Neural cell (in vitro differentiated cells): ENCODE measurements at regions not wholly inside any gene's neighbourhood (a gene's known extent, or its start where the extent isn't known, plus 50 kb on each side); places are given as distances from the start of the nearest gene placed in this dataset.
"Not testable (repeated sequence)": the region's sequence is repeated elsewhere in the genome, so short reads cannot be mapped to it uniquely, and the experiment has no call there.

Experiments used
- H2AFZ ChIP-seq: fragments of 200-600, 300-800 bp; sonication (generic), shearing (Covaris generic); 2 replicates; pipeline ENCODE4 v1.6.0; 2014; ENCODE audit warnings: low read depth, mild to moderate bottlenecking, antibody characterized with exemption, low read length, moderate library complexity
- H3F3A ChIP-seq: fragments of 200-600 bp; shearing (Covaris generic); 2 replicates; pipeline ENCODE4 v1.6.1; 2016; ENCODE audit warnings: mild to moderate bottlenecking, moderate library complexity, mixed read lengths, antibody characterized with exemption, low read length; ENCODE audit not compliant: insufficient read depth, poor library complexity, severe bottlenecking
- H3K27ac ChIP-seq: fragments of 200-600, 300-800 bp; sonication (generic), shearing (Covaris generic); 2 replicates; pipeline ENCODE4 v1.5.1; 2014; ENCODE audit warnings: mild to moderate bottlenecking, low read length, moderate library complexity
- H3K27me3 ChIP-seq: fragments of 300-800, 200-600 bp; sonication (generic), shearing (Covaris generic); 2 replicates; pipeline ENCODE4 v1.6.0; 2014; ENCODE audit warnings: mild to moderate bottlenecking, low read depth, low read length, moderate library complexity; ENCODE audit not compliant: insufficient read depth
- H3K36me3 ChIP-seq: fragments of 300-800, 200-600 bp; sonication (generic), shearing (Covaris generic); 2 replicates; pipeline ENCODE4 v1.5.1; 2014; ENCODE audit warnings: mild to moderate bottlenecking, antibody characterized with exemption, low read length, moderate library complexity; ENCODE audit not compliant: insufficient read depth
- H3K4me2 ChIP-seq: fragments of 300-800, 200-600 bp; sonication (generic), shearing (Covaris generic); 2 replicates; pipeline ENCODE4 v1.6.0; 2014; ENCODE audit warnings: mild to moderate bottlenecking, low read length
- H3K4me3 ChIP-seq: fragments of 300-800, 200-600 bp; sonication (generic), shearing (Covaris generic); 2 replicates; pipeline ENCODE4 v1.5.1; 2014; ENCODE audit warnings: mild to moderate bottlenecking, low read length, moderate library complexity
- H3K79me2 ChIP-seq: fragments of 200-600 bp; shearing (Covaris generic); replicated peaks from 2 replicates; pipeline ENCODE4 v1.6.0; 2014; ENCODE audit warnings: mild to moderate bottlenecking, low read length, moderate library complexity; ENCODE audit not compliant: insufficient read depth
- H3K9ac ChIP-seq: fragments of 300-800, 200-600 bp; sonication (generic), shearing (Covaris generic); 2 replicates; pipeline ENCODE4 v1.6.1; 2016; ENCODE audit warnings: mild to moderate bottlenecking, low read length, mixed read lengths
- H3K9me2 ChIP-seq: fragments of 200-600 bp; shearing (Covaris generic); 2 replicates; pipeline ENCODE4 v1.6.1; 2016; ENCODE audit warnings: mild to moderate bottlenecking, low read length, mixed read lengths; ENCODE audit not compliant: insufficient read depth
- H3K9me3 ChIP-seq: fragments of 200-600, 300-800 bp; sonication (generic), shearing (Covaris generic); 2 replicates; pipeline ENCODE4 v1.6.1; 2016; ENCODE audit warnings: mild to moderate bottlenecking, mixed run types, low read length, moderate library complexity, mixed read lengths
- H4K20me1 ChIP-seq: fragments of 200-600 bp; shearing (Covaris generic); 2 replicates; pipeline ENCODE4 v1.6.1; 2016; ENCODE audit warnings: mild to moderate bottlenecking, mixed run types; ENCODE audit not compliant: insufficient read depth
- EP300 ChIP-seq: fragments of 450-650 bp; conservative IDR thresholded peaks from 2 replicates; pipeline ENCODE4 v1.6.1; 2014; ENCODE audit warnings: antibody characterized with exemption, mild to moderate bottlenecking, moderate library complexity; ENCODE audit not compliant: poor library complexity, severe bottlenecking
- MXI1 ChIP-seq: fragments of 450-650 bp; conservative IDR thresholded peaks from 2 replicates; pipeline ENCODE4 v1.6.1; 2014; ENCODE audit warnings: antibody characterized with exemption, mild to moderate bottlenecking; ENCODE audit not compliant: poor library complexity, severe bottlenecking
- POLR2AphosphoS5 ChIP-seq: IDR thresholded peaks from 2 replicates; pipeline ENCODE4 v1.6.1; 2012
- RAD21 ChIP-seq: fragments of 450-650 bp; conservative IDR thresholded peaks from 2 replicates; pipeline ENCODE4 v1.6.1; 2014; ENCODE audit warnings: antibody characterized with exemption, mild to moderate bottlenecking, moderate library complexity
- REST ChIP-seq: IDR thresholded peaks from 2 replicates; pipeline ENCODE4 v1.6.1; 2012; ENCODE audit warnings: borderline replicate concordance
- SMC3 ChIP-seq: fragments of 450-650 bp; conservative IDR thresholded peaks from 2 replicates; pipeline ENCODE4 v1.6.1; 2014; ENCODE audit warnings: antibody characterized with exemption, mild to moderate bottlenecking, moderate library complexity; ENCODE audit not compliant: poor library complexity
- TAF1 ChIP-seq: IDR thresholded peaks from 2 replicates; pipeline ENCODE4 v1.6.1; 2012; ENCODE audit warnings: low read depth

GRCh38 chr3:72077473-72078259 is 292.7 kb upstream of the PROK2 start:
- Histone ChIP-seq H2AFZ (no peak overlapping the region), H3F3A (no peaks in the 10 kb centered on the region), H3K4me3 (no peak overlapping the region), H3K9ac (no peak overlapping the region), H4K20me1 (no peaks in the 10 kb centered on the region), H3K36me3 (no peaks in the 10 kb centered on the region), H3K27ac (no peak overlapping the region), H3K9me2 (no peaks in the 10 kb centered on the region), H3K27me3 (no peaks in the 10 kb centered on the region), H3K79me2 (no peaks in the 10 kb centered on the region), H3K9me3 (no peaks in the 10 kb centered on the region), H3K4me2 (no peak overlapping the region)
- TF ChIP-seq SMC3, result no peak
- no peak for TF ChIP-seq EP300
- TF ChIP-seq REST, result no peak
- no peak for TF ChIP-seq POLR2AphosphoS5
- no peak for TF ChIP-seq RAD21
- TF ChIP-seq MXI1, result no peak

- H3K27ac ChIP-seq, H3K4me3 ChIP-seq, H3K9me3 ChIP-seq, H3K4me2 ChIP-seq, H3K9me2 ChIP-seq, H3K27me3 ChIP-seq, H3K79me2 ChIP-seq, H2AFZ ChIP-seq, H3K36me3 ChIP-seq, H3K9ac ChIP-seq, H4K20me1 ChIP-seq, H3F3A ChIP-seq: not testable (repeated sequence)
Observed at GRCh38 chr3:72075848-72076247, 290.9 kb upstream of the PROK2 start.

- no peaks in the 10 kb centered on the region for H3K27me3 ChIP-seq
- H3K36me3 ChIP-seq, result no peaks in the 10 kb centered on the region
- no peak overlapping the region for H3K9ac ChIP-seq
- TF ChIP-seq SMC3 (no peak), EP300 (no peak), MXI1 (no peak), REST (no peak), TAF1 (no peak)
- no peak overlapping the region for H3K4me3 ChIP-seq
- H2AFZ ChIP-seq, result no peak overlapping the region
- no peaks in the 10 kb centered on the region for H4K20me1 ChIP-seq
- H3K9me2 ChIP-seq, result no peaks in the 10 kb centered on the region
- no peaks in the 10 kb centered on the region for H3K9me3 ChIP-seq
- H3K79me2 ChIP-seq, result no peaks in the 10 kb centered on the region
- H3K4me2 ChIP-seq, result no peak overlapping the region
- no peaks in the 10 kb centered on the region for H3F3A ChIP-seq
- H3K27ac ChIP-seq, result no peak overlapping the region
Observed at GRCh38 chr3:72071624-72072023, 286.7 kb upstream of the PROK2 start.
